Nucleus accumbens (tissue), 56 donors: ENCODE measurements at regions not wholly inside any gene's neighbourhood (a gene's known extent, or its start where the extent isn't known, plus 50 kb on each side); places are given as distances from the start of the nearest gene placed in this dataset.

ENCODE experiments used
- DNase-seq, 56 donors: peaks; one replicate each; lab custom pipeline; 2025; lab: John Stamatoyannopoulos, UW

DNA sequence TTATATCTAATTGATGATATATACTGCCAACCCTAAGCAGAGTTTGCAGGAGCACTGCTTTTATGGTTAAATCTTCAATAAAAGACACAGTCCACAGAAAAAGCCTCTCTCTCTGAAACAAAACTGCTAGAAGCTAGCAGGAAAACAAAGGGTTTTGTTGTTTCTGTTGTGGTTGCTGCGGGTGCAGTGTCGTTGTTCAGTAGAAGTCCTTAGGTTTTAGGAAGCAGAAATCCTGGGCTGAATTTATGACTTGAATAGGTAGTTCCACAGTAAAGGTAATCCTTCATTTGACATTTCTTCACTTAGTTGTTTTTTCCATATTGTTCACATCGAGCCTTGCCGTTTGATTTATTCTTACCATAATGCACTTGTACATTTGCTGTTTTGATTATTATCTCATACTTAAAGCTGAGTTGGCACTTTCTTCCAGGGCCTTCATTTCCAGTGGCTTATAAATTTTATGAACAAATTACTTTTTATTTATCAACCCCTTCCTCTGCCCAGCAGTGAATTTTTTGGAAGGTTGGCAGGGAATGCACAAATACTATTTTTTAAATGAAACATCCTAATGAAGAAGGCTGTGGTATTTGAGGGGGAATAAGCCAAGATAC is 209.6 kb upstream of the SLC30A5 start:
- DNase-seq = peak in 6 of 56 donors; percentile 0 to 21 (median 6)

DNA sequence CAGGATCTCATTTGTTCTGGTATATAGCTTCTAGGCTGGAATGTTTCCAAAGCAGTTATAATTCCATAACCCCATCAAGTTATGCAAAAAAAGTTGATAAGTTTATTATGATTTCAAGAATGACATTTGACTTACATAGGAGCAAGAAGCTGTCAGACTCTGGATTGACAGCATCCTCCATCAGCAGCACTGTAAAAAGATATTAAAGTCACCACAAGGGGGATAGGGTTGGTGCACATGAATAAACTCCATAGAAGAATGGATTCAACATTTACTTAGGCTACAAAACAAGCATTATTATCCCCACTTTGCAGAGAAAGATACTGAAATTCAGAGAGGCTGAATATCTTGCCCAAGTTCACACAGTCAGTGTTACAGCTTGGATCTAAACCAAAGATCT is 208.9 kb upstream of the SLC30A5 start:
- peak in 1 of 56 donors; percentile 3 for DNase-seq

DNA sequence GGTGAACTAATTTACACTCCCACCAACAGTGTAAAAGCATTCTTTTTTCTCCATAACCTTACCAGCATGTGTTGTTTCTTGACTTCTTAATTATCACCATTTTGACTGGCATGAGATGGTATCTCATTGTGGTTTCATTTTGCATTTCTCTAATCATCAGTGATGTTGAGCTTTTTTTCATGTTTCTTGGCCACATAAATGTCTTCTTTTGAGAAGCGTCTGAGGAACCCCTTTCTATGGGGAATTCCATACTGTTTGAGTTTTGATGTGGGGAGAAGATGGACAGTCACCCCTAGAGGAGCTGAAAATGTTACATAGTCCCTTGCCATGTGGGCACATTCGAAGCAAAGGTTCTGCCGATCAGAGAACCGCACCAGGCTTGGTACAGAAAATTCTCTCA is 207.0 kb upstream of the SLC30A5 start:
- no peak for DNase-seq

DNA sequence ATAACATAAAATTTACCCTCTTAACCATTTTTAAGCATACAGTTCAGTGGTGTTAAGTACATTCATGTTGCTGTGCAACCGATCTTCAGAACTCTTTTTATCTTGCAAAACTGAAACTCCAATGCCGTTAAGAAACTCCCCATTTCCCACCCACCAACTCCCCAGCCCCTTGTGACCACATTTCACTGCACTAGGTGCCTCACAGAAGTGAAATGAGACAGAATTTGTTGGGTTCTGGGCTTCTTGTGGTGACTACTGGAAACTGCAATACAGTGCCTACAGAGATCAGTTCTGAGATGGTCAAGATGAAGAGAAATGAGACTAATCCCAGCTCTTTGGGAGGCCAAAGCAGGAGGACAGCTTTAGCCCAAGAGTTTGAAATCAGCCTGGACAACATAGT is 202.1 kb upstream of the SLC30A5 start:
- DNase-seq = no peak

DNA sequence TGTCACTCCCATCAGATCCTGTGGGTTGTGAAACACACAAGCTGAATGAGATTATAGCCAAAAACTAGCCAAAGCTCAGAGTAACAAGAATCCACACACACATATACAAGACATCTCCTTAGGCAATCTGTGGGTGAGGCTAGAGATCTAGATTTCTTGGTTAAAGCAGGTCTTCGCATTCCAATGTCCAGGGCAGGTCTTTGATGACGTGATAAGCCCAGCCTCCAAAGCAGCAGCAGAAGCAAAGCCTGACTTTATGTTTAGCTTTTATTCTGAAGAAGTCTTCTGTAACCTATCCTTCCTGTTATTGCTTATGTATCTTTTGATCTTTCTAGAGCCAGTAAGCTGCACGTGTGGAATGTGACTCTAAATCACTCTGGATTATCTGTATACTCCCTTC is 199.1 kb upstream of the SLC30A5 start:
- no peak for DNase-seq

DNA sequence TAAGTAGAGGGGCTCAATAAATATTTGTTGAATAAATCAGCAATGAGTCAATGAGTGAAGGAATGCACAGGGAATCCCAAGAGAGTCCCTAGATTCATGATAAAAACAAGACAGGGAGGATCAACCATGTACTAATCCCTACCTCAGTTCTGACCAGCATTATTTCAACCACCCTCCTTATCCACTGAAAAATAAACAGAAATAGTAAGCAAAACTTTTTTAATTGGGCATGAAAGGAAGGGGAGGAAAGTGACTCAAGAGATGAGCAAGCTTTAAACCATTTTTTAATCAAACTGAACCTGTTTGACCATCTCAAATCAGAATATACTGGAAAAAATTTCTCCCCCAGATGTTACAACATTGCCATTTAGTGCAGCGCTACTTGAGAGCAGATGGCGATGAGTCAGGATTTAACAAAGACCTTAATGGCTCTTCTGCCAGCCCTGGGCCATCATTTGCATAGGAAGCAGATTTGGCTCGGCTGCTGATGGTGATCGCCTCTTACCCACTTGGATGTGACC is 194.8 kb upstream of the SLC30A5 start:
- DNase-seq = peak in 10 of 56 donors; percentile 1 to 67 (median 6)

DNA sequence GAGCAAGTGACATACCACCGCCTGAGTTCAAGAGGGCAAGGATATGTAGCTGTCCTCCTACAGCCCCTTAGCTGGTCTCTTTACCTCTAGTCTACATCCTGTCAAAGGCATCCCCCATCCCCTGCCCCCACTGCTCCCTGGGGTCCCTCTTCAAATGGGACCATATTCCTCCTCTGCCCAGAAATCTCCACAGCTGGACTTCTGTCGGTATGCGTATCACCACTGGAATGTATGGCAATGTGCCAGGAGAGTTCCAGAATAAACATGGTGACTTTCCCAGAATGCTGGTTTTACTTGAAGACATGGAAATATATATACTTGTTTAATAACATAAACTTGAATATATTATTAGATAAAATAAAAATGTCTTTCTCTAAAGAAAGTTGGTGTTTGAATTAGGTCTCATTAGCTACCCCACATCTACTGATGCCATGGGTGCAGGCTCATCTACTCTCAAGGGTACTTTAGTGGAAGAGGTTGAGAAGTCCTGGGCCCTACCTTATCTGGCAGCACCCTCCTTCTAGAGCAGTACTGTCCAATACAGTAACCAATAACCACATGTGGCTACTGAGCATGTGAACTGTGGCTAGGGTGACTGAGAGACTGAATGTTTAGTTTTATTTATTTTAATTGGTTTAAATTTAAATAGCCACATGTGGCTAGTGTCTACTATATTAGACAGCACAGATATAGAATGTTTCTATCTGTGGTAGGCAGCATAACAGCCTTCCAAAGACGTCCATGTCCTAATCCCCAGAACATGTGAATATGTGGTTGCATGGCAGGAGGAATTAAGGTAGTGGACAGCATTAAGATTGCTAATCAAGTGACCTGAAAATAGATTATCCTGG is 181.7 kb upstream of the SLC30A5 start:
- no peak for DNase-seq

DNA sequence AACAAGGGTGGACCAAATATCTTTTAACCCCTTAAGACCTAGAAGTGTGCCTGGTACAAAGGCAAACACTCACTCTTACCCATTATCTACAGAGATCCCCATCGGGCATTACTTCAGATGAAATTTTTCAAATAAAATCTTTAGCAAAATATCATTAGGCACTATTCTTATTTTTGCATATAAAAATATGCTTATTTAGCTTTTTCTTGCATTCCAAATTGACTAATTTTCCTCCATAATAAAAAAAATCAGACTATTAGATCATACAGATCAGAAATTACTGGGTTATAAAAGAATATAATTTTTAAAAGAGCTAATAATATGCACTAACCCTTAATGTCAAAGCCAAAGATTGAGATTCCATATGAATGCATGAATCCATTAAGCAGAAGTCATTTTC is 178.7 kb upstream of the SLC30A5 start:
- no peak for DNase-seq

DNA sequence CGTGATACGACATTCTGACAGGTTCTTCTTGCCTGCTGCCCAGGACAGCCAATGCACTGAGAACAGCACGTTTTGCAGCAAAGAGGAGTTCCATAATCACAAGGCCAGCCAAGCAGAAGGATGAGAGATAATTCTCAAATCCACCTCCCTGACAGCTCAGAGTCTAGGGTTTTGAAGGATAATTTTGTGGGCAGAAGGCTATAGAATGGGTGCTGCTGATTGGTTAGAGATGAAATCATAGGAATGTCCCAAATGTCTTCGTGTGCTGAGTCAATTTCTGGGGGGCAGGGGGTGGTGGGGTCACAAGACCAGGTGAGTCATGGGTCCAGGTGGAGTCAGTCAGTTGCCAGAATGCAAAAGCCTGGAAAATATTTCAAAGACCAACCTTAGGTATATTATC is 175.5 kb upstream of the SLC30A5 start:
- DNase-seq = no peak

DNA sequence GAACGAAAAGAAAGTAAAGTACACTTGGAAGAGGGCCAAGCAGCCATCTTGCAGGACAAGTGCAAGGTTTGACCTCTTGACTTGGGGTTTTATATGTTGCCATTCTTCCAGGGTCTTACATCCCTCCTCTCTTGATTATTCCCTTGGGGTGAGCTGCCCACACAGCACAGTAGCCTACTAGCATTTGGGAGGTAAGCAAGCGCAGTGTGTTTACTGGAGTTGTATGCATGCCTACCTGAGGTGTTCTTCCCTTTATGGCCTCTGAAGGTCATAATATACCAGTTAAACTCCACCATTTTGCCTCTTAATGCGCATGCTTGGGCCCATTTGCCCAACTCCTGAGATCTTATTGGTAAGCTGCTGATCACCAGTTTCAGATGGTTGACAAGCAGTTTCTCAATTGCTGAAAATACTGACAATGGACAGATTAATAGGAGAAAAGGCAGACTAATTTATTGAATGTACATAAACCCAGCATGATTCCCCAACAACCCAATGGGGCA is 173.8 kb upstream of the SLC30A5 start:
- DNase-seq = no peak

DNA sequence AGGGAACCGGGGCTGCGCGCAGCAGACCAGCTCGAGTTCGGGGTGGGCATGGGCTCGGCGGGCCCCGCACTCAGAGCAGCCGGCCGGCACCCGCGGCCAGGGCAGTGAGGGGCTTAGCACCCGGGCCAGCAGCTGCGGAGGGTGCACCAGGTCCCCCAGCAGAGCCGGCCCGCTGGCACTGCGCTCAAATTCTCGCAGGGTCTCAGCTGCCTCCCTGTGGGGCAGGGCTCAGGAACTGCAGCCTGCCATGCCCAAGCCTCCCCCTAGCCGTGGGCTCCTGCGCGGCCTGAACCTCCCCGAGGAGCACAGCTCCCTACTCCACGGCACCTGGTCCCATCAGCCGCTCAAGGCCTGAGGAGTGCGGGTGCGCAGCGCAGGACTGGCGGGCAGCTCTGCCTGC is 172.9 kb upstream of the SLC30A5 start:
- no peak for DNase-seq

DNA sequence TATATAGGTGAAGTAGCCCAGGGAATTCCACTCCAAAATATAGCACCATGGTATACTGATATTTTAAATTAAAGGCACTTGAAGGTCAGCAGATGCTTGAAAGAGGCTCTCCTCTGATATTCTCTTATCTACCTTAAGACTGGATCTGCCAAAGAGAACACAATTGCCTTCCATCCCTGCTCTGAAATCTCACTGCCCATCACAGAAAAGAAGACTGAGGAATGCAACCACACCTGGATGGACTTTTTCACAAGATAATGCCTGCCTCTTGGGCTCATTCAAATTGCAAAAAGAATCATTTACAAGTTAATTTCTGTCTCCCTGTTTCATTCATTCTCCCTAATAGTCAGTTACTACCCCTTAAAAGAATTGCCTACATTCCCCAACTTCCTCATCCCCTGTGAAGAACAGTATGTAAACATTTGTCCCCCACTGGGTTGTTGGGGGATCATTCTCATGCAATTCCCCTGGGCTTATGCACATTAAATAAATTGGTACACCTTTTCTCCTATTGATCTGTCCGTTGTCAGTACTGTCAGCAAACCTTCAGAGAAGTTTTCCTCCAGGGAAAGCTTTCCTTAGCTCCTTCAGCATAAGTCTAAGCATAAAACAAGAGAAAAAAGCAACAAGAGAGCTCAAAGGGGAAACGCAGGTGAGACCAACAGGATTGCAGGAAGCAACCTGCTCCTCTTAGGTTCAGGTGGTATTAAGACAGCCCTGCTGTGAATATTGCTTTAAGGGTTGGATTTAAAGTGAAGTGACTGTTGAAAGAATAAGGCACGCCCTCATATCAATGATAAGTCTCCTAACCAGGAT is 171.4 kb upstream of the SLC30A5 start:
- DNase-seq = no peak

DNA sequence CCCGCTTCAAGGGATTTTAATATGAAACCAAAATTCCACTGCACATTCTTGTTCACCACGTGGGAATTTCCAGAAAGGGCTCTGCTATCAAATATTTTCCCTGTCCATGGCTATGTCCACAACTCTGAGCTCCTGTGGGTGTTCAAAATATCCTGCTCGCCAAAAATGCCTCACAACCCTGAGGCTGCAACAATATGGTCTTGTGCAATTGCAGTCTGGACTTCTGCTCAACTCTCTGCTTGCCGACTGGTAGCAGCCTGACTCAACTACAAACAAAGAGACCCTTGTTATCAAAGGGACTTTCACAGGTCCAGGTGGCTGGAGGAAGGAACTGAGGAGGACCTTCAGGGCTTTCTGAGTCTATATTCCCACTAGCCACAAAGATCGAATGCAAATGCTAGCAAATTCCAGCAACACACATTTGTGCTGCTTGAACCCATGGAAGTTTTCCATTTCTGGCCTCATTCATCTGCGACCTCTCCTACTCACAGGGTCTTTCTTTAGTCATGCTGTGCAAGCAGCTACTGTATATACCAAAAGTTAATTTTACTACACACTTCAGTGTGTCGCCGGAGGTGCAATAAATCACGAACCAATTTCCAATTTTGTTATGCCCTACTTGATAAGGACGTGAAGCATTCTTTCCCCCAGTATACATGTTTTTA is 169.2 kb upstream of the SLC30A5 start:
- peak in 1 of 56 donors; percentile 13 for DNase-seq

DNA sequence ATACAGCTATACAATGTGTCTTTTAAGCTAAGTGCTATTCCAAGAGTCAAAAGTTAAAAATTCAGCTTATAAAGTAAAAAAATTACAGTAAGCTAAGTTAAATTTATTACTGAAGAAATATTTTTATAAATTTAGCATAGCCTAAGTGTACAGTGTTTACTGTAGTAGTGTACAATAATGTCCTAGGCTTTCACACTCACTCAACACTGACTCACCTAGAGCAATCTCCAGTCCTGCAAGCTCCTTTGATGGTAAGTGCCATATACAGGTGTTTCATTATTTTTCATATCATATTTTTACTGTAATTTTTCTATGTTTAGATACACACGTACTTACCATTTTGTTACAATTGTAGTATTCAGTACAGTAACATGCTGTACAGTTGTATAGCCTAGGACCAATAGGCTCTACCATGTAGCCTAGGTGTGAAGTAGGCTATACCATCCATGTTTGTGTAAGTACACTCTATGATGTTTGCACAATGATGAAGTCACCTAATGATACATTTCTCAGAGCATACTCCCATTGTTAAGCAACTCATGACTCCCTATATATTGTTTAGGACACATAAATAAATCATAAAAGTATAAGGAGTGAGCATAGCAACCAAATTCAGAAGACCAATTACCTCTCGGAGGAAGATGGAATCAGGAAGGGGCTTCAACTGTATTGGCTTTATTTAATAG is 165.1 kb upstream of the SLC30A5 start:
- DNase-seq = no peak

DNA sequence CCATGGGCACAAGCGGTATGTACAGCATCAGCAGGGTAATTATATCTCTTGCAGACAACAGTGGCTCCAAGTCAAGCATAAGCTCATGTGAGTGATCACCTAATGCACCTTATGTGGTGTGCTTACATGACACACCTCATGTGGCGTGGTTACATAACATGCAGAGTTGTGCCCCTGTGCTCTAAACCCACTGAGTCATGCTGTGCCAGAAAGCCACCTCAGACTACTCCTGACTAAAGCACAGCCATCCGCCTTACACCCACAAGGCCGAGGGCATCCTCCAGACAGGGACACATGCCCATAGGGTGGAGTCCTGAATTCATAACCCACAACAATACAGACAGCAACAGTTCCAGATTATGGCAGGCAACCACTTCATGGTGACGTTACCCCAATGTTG is 163.7 kb upstream of the SLC30A5 start:
- DNase-seq = no peak

DNA sequence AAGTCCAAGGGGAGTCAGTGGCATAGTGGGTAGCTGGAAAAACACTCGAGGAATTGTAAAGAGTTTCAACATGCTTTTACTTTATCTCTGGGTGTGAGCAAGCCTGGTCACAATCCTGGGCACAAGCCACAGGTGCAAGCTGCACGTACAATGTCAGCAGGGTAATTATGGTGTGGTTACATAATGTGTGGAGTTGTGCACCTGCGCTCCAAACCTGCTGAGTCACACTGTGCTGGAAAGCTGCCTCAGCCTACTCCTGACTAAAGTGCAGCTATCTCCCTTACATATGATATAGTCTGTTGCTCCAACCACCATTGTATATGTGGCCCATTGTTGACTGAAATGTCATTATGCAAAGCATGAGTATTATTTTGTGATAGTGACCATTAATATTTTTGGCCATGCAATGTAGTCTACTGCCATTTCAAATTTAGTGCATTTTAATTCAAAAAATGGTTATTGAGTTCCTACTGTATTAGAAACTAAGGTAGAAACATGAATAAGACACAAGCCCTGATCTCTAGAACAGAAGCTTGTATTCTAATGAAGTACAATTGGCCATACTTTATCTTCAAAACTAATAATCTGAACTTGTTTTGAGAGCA is 160.9 kb upstream of the SLC30A5 start:
- no peak for DNase-seq

DNA sequence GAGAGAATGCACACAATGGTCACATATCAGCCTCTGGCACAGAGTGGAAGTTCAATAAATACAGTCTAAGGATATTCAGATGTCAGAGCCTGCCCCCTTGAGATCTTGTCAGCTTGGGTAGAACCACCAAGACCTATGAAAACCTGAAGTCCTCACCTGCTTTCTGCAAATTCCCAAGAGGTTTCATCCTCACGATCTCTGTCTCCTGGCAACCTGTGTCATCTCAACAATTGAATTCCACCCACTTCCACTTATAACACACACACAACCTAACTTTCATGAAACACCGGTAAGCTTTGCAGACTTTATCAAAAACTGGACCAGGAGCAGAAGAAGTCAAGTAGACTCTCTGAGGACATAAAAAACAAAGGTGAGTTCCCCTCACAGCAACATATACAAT is 151.6 kb upstream of the SLC30A5 start:
- DNase-seq = peak in 3 of 56 donors; percentile 6 to 21 (median 11)

DNA sequence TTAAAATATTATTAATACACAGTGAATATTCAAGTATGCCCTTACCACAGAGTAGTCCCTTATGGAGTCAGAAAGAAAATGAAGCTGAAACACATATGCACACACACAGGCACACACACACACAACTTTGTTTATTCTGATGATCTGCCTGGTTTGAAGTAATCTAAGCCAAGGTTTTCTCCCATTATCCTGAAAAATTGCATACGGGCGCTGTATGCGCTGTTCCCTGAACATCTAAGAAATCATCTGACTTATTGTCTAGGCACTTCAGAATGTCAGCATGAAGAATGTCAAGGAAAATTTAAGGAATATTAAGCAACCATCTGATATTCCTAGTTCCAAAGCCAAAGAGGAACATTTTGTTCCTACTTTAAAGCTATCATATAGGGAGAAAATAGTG is 147.1 kb upstream of the SLC30A5 start:
- no peak for DNase-seq

DNA sequence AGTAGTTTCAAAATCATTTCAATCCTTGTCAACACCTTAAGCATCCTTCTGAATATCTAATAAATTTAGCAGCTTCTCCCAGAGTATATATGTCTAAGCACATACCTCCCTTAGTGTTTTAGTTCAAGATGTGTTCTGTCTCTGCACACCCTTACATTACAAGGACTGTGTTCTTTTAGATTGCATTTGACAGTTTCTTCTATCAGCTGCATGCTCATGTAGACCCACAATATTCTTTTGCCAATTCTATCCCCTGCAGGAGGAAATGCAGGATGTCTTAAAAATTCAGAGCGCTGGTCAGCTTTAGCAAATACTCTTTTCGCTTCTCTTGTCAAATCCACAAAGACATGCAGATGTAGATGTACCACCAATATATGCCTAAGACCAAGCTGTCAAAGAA is 145.8 kb upstream of the SLC30A5 start:
- DNase-seq = no peak
